Panc1 (cell line): ENCODE measurements at regions not wholly inside any gene's neighbourhood (a gene's known extent, or its start where the extent isn't known, plus 50 kb on each side); places are given as distances from the start of the nearest gene placed in this dataset.

Source experiments
- CTCF ChIP-seq: fragments of 450-650 bp; IDR thresholded peaks from 2 replicates; pipeline ENCODE4 v1.5.1; 2017; ENCODE audit warnings: mild to moderate bottlenecking
- POLR2AphosphoS5 ChIP-seq: IDR thresholded peaks from 2 replicates; pipeline ENCODE4 v1.6.1; 2012; ENCODE audit warnings: mild to moderate bottlenecking, low read depth, low read length, moderate library complexity
- REST ChIP-seq, 2 experiments: IDR thresholded peaks; 2 replicates each; pipeline ENCODE4 v1.6.1; 2011 to 2012; ENCODE audit warnings: low read depth in 2 of 2, control low read depth in 1 of 2, low read length in 1 of 2, mild to moderate bottlenecking in 1 of 2, moderate library complexity in 1 of 2; ENCODE audit not compliant: insufficient read depth in 1 of 2

- TF ChIP-seq CTCF = no peak
- TF ChIP-seq REST (IDR thresholded peaks at IDR 0.05; ENCODE audit: insufficient read depth in 1 of 2, low read depth in 2 of 2, low read length in 1 of 2) = no peak
- no peak for TF ChIP-seq POLR2AphosphoS5
Measured at GRCh38 chr20:22848364-22848763, 186.7 kb upstream of the SSTR4 start.
